Upper lobe of left lung (tissue), 6 donors: ENCODE measurements at regions not wholly inside any gene's neighbourhood (a gene's known extent, or its start where the extent isn't known, plus 50 kb on each side); places are given as distances from the start of the nearest gene placed in this dataset.

Experiments used
- ATAC-seq, 2 donors: fragments of 200-7000 bp; cut with Tn5 transposase; one replicate each; pipeline ENCODE4 v1.9.1; 2022; ENCODE audit warnings: mild to moderate bottlenecking in 2 of 2, moderate library complexity in 2 of 2; ENCODE audit not compliant: low FRiP score in 2 of 2
- DNase-seq, 2 donors: peaks; one replicate each; pipeline ENCODE4 v3.0.0-alpha.2; 2019 to 2020
- H3K27ac ChIP-seq, 4 donors: fragments of 200-600 bp; sonication (generic); one replicate each; pipeline ENCODE4 v1.5.1; 2016 to 2019
- H3K27me3 ChIP-seq, 4 donors: fragments of 200-600 bp; sonication (generic); one replicate each; pipeline ENCODE4 v1.5.1; 2017 to 2019
- H3K36me3 ChIP-seq, 4 donors: fragments of 200-600 bp; sonication (generic); one replicate each; pipeline ENCODE4 v1.5.1; 2016 to 2019
- H3K4me1 ChIP-seq, 4 donors: fragments of 200-600 bp; sonication (generic); one replicate each; pipeline ENCODE4 v1.5.1; 2018 to 2019
- H3K4me3 ChIP-seq, 4 donors: fragments of 200-600 bp; sonication (generic); one replicate each; pipeline ENCODE4 v1.5.1; 2017 to 2019; ENCODE audit warnings: mild to moderate bottlenecking in 2 of 4, moderate library complexity in 1 of 4
- H3K9me3 ChIP-seq, 4 donors: fragments of 200-600 bp; sonication (generic); one replicate each; pipeline ENCODE4 v1.5.1; 2018 to 2019
- CTCF ChIP-seq, 6 experiments: fragments of 450-650 bp in 4 of 6; fragments of 200-600 bp in 2 of 6; sonication (generic) in 2 of 6; IDR thresholded peaks; one replicate each; pipeline ENCODE4 v1.5.1; 2016 to 2019; ENCODE audit warnings: antibody characterized with exemption in 6 of 6
- EP300 ChIP-seq, 4 donors: sonication (generic); formaldehyde crosslinking; IDR thresholded peaks; one replicate each; pipeline ENCODE4 v1.5.1; 2017; ENCODE audit warnings: antibody characterized with exemption in 4 of 4, control low read depth in 2 of 4
- POLR2A ChIP-seq, 4 donors: fragments of 450-650 bp; IDR thresholded peaks; one replicate each; pipeline ENCODE4 v1.5.1; 2016 to 2017; ENCODE audit warnings: antibody characterized with exemption in 4 of 4, mild to moderate bottlenecking in 2 of 4
- POLR2AphosphoS5 ChIP-seq, 2 donors: sonication (generic); formaldehyde crosslinking; IDR thresholded peaks; one replicate each; pipeline ENCODE4 v1.5.1; 2017; ENCODE audit warnings: antibody characterized with exemption in 2 of 2
- WGBS, 2 donors: methylation state at CpG; one replicate each; pipeline ENCODE4 v1.1.5; 2017 to 2018; 5-methylcytosine and 5-hydroxymethylcytosine counted together
- donor health status: DM: no; HTN: no; CAD: no; lungs with moderate emphysema.
- donor health status: DM: no; HTN: yes; CAD: no; lungs with severe emphysema.

DNA sequence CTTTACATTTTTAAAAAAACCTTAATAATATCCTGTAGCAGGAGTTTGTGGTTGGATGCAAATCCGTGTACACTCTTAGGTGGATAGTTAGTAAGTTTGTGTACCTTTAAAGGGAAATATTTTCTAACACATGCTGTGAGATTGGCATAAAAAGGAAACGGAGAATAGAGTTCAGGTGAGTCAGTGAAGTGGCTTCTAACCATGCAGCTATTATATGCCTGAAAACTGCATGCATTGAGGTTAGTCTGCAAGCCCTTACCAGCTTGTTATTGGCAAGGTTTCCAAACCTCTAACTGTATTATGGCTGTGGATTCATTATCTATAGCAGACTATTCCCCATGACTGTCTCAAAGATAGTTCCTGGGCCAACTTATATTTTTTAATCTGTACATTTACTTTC, 420.6 kb upstream of the MMS22L start:
- Histone ChIP-seq H3K4me3 (no peak overlapping the region), H3K27ac (no peak overlapping the region), H3K36me3 (no peaks in the 10 kb centered on the region), H3K9me3 (no peaks in the 10 kb centered on the region), H3K4me1 (no peaks in the 10 kb centered on the region), H3K27me3 (no peaks in the 10 kb centered on the region)
- ATAC-seq (no peak), DNase-seq (no peak)
- no peak for TF ChIP-seq POLR2A (IDR thresholded peaks at IDR 0.05)
- TF ChIP-seq EP300 (IDR thresholded peaks at IDR 0.05) = no peak
- 57 to 64% methylated on average over 2 of the region's 2 CpGs for WGBS, 2 donors

GRCh38 chr6:97705568-97705967, 422.6 kb upstream of the MMS22L start:
- no peak for TF ChIP-seq EP300 (IDR thresholded peaks at IDR 0.05)
- TF ChIP-seq POLR2A (IDR thresholded peaks at IDR 0.05) = no peak
- TF ChIP-seq CTCF (IDR thresholded peaks at IDR 0.05) = no peak
- TF ChIP-seq POLR2AphosphoS5 (IDR thresholded peaks at IDR 0.05) = no peak
- DNase-seq = no peak
- H3K4me3 ChIP-seq = no peak overlapping the region
- no peak for ATAC-seq
- H3K4me1 ChIP-seq = no peaks in the 10 kb centered on the region
- no peak overlapping the region for H3K27ac ChIP-seq
- H3K9me3 ChIP-seq = no peaks in the 10 kb centered on the region
- no peaks in the 10 kb centered on the region for H3K36me3 ChIP-seq
- 31 to 38% methylated on average over 2 of the region's 2 CpGs for WGBS, 2 donors
- H3K27me3 ChIP-seq = no peaks in the 10 kb centered on the region

DNA sequence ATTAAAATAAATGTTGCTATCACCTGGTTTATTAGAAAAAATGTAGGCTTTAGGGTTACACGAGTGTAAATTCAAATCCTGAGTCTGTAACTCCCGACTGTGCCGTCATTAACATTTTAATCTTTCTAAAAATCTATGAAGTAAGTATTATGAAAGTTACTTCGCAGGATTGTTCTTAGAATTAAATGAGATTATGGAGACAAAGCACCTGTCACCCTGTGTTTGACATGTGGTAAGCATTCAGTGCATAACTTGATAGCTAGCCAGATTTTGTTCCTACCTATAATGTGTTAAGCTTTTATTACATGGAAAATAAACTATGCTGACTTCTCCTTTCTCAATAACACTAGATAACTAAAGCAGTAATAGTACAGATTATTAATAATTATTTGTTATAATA, 429.7 kb upstream of the MMS22L start:
- Histone ChIP-seq H3K4me3 (no peak overlapping the region), H3K27me3 (no peaks in the 10 kb centered on the region), H3K36me3 (no peaks in the 10 kb centered on the region), H3K4me1 (no peaks in the 10 kb centered on the region), H3K9me3 (no peaks in the 10 kb centered on the region), H3K27ac (no peak overlapping the region)
- 84 to 90% methylated on average over 4 of the region's 4 CpGs for WGBS, 2 donors
- no peak for TF ChIP-seq EP300 (IDR thresholded peaks at IDR 0.05)
- TF ChIP-seq POLR2A (IDR thresholded peaks at IDR 0.05) = no peak
- TF ChIP-seq CTCF (IDR thresholded peaks at IDR 0.05) = no peak
- TF ChIP-seq POLR2AphosphoS5 (IDR thresholded peaks at IDR 0.05) = no peak
- DNase-seq = no peak
- no peak for ATAC-seq

DNA sequence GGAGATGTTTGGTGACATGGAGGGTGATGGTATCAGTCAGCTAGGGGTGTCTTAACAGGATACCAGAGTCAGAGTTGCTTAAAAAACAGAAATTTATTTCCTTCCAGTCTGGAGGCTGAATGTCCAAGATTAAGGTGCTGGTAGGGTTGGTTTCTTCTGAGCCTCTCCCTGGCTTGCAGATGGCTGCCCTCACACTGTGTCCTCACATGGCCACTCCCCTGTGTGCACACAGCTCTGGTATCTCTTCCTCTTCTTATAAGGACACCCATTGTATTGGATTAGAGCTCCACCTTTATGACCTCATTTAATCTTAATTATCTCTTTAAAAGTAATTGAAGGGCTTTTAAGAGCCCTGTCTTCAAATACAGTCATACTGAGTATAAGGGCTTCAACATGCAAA, 431.8 kb upstream of the MMS22L start:
- DNase-seq (no peak), ATAC-seq (no peak)
- Histone ChIP-seq H3K4me3 (no peak overlapping the region), H3K9me3 (no peaks in the 10 kb centered on the region), H3K4me1 (no peaks in the 10 kb centered on the region), H3K36me3 (no peaks in the 10 kb centered on the region), H3K27me3 (no peaks in the 10 kb centered on the region), H3K27ac (no peak overlapping the region)
- TF ChIP-seq EP300 (IDR thresholded peaks at IDR 0.05) = no peak
- no peak for TF ChIP-seq POLR2A (IDR thresholded peaks at IDR 0.05)
- TF ChIP-seq CTCF (IDR thresholded peaks at IDR 0.05) = no peak
- no peak for TF ChIP-seq POLR2AphosphoS5 (IDR thresholded peaks at IDR 0.05)

- H3K9me3 ChIP-seq = no peaks in the 10 kb centered on the region
- H3K27me3 ChIP-seq = no peaks in the 10 kb centered on the region
- DNase-seq (no peak), ATAC-seq (no peak)
- WGBS, 2 donors = 60 to 71% methylated on average over 3 of the region's 3 CpGs
- no peak overlapping the region for H3K4me3 ChIP-seq
- TF ChIP-seq CTCF (IDR thresholded peaks at IDR 0.05) (no peak), POLR2A (IDR thresholded peaks at IDR 0.05) (no peak), EP300 (IDR thresholded peaks at IDR 0.05) (no peak), POLR2AphosphoS5 (IDR thresholded peaks at IDR 0.05) (no peak)
- no peaks in the 10 kb centered on the region for H3K36me3 ChIP-seq
- no peaks in the 10 kb centered on the region for H3K4me1 ChIP-seq
- no peak overlapping the region for H3K27ac ChIP-seq
Measured at GRCh38 chr6:97717086-97717485, 434.1 kb upstream of the MMS22L start.
